A549 (cell line): ENCODE measurements at regions not wholly inside any gene's neighbourhood (a gene's known extent, or its start where the extent isn't known, plus 50 kb on each side); places are given as distances from the start of the nearest gene placed in this dataset.

Experiments
- CBX8 ChIP-seq: fragments of 200-600 bp; sonication (generic); IDR thresholded peaks from 2 replicates; pipeline ENCODE4 v1.6.1; 2016
- CHD2 ChIP-seq: fragments of 150-350 bp; IDR thresholded peaks from 2 replicates; pipeline ENCODE4 v1.6.1; 2014; ENCODE audit warnings: low read length; ENCODE audit not compliant: partially characterized antibody
- FOSL2 ChIP-seq, 2 experiments: fragments of 450-650 bp in 1 of 2; fragments of >200 bp in 1 of 2; sonication (Bioruptor Twin) in 1 of 2; formaldehyde crosslinking; IDR thresholded peaks; 2 replicates each; pipeline versions ENCODE4 v1.5.0 to v1.6.1; 2016 to 2020; ENCODE audit warnings: mild to moderate bottlenecking in 1 of 2, moderate library complexity in 1 of 2
- GATA3 ChIP-seq: IDR thresholded peaks from 2 replicates; pipeline ENCODE4 v1.6.1; 2012; ENCODE audit warnings: borderline replicate concordance
- HOXA7 ChIP-seq: fragments of 250-450 bp; sonication (Bioruptor Pico); IDR thresholded peaks from 2 replicates; pipeline ENCODE4 v1.5.0; 2020; ENCODE audit warnings: mild to moderate bottlenecking, moderate library complexity
- MAFK ChIP-seq: fragments of 450-650 bp; IDR thresholded peaks from 2 replicates; pipeline ENCODE4 v1.6.1; 2014; ENCODE audit not compliant: partially characterized antibody
- POLR2A ChIP-seq: IDR thresholded peaks from 2 replicates; pipeline ENCODE4 v1.6.1; 2012; ENCODE audit warnings: mild to moderate bottlenecking, low read length
- RAD21 ChIP-seq, 2 experiments: fragments of >200 bp in 1 of 2; sonication (Bioruptor Twin) in 1 of 2; formaldehyde crosslinking in 1 of 2; IDR thresholded peaks in 1 of 2; conservative IDR thresholded peaks in 1 of 2; 2 replicates in 1 of 2; 3 replicates in 1 of 2; pipeline ENCODE4 v1.6.1; 2012 to 2018; ENCODE audit warnings: inconsistent platforms in 1 of 2
- SREBF2 ChIP-seq: fragments of 450-650 bp; IDR thresholded peaks from 2 replicates; pipeline ENCODE4 v1.6.1; 2014; ENCODE audit warnings: mild to moderate bottlenecking, moderate library complexity
- USF2 ChIP-seq: fragments of 450-650 bp; IDR thresholded peaks from 2 replicates; pipeline ENCODE4 v1.6.1; 2014; ENCODE audit warnings: antibody characterized with exemption
- TF ChIP-seq, protein P1 (sequence below): fragments of 200-600 bp; sonication (generic); IDR thresholded peaks from 2 replicates; pipeline ENCODE4 v1.6.1; 2016; ENCODE audit warnings: antibody characterized with exemption, mild to moderate bottlenecking, moderate library complexity
- TF ChIP-seq, protein P2 (sequence below): fragments of >200 bp; sonication (Bioruptor Twin); formaldehyde crosslinking; IDR thresholded peaks from 3 replicates; pipeline ENCODE4 v1.5.1; 2016
- TF ChIP-seq, protein P3 (sequence below): IDR thresholded peaks from 2 replicates; pipeline ENCODE4 v1.6.1; 2012
- TF ChIP-seq, protein P4 (sequence below): IDR thresholded peaks from 2 replicates; pipeline ENCODE4 v1.6.1; 2012

GRCh38 chr16:14015033-14015432 lies 56.1 kb upstream of the MRTFB start:
- TF ChIP-seq, protein P1, sequence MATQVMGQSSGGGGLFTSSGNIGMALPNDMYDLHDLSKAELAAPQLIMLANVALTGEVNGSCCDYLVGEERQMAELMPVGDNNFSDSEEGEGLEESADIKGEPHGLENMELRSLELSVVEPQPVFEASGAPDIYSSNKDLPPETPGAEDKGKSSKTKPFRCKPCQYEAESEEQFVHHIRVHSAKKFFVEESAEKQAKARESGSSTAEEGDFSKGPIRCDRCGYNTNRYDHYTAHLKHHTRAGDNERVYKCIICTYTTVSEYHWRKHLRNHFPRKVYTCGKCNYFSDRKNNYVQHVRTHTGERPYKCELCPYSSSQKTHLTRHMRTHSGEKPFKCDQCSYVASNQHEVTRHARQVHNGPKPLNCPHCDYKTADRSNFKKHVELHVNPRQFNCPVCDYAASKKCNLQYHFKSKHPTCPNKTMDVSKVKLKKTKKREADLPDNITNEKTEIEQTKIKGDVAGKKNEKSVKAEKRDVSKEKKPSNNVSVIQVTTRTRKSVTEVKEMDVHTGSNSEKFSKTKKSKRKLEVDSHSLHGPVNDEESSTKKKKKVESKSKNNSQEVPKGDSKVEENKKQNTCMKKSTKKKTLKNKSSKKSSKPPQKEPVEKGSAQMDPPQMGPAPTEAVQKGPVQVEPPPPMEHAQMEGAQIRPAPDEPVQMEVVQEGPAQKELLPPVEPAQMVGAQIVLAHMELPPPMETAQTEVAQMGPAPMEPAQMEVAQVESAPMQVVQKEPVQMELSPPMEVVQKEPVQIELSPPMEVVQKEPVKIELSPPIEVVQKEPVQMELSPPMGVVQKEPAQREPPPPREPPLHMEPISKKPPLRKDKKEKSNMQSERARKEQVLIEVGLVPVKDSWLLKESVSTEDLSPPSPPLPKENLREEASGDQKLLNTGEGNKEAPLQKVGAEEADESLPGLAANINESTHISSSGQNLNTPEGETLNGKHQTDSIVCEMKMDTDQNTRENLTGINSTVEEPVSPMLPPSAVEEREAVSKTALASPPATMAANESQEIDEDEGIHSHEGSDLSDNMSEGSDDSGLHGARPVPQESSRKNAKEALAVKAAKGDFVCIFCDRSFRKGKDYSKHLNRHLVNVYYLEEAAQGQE: no peak
- TF ChIP-seq, protein P2, sequence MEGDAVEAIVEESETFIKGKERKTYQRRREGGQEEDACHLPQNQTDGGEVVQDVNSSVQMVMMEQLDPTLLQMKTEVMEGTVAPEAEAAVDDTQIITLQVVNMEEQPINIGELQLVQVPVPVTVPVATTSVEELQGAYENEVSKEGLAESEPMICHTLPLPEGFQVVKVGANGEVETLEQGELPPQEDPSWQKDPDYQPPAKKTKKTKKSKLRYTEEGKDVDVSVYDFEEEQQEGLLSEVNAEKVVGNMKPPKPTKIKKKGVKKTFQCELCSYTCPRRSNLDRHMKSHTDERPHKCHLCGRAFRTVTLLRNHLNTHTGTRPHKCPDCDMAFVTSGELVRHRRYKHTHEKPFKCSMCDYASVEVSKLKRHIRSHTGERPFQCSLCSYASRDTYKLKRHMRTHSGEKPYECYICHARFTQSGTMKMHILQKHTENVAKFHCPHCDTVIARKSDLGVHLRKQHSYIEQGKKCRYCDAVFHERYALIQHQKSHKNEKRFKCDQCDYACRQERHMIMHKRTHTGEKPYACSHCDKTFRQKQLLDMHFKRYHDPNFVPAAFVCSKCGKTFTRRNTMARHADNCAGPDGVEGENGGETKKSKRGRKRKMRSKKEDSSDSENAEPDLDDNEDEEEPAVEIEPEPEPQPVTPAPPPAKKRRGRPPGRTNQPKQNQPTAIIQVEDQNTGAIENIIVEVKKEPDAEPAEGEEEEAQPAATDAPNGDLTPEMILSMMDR: no peak
- TF ChIP-seq MAFK (no peak), CHD2 (no peak), FOSL2 (IDR thresholded peaks at IDR 0.05) (no peak), FOSL2 (CRISPR knock-in tag; IDR thresholded peaks at IDR 0.05) (no peak), POLR2A (no peak), SREBF2 (no peak), CBX8 (no peak), USF2 (no peak), HOXA7 (CRISPR knock-in tag) (no peak), RAD21 (conservative IDR thresholded peaks at IDR 0.05 in 1 of 2, IDR thresholded peaks at IDR 0.05 in 1 of 2) (no peak), GATA3 (no peak)
- TF ChIP-seq, protein P3, sequence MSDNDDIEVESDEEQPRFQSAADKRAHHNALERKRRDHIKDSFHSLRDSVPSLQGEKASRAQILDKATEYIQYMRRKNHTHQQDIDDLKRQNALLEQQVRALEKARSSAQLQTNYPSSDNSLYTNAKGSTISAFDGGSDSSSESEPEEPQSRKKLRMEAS: no peak
- TF ChIP-seq, protein P4, sequence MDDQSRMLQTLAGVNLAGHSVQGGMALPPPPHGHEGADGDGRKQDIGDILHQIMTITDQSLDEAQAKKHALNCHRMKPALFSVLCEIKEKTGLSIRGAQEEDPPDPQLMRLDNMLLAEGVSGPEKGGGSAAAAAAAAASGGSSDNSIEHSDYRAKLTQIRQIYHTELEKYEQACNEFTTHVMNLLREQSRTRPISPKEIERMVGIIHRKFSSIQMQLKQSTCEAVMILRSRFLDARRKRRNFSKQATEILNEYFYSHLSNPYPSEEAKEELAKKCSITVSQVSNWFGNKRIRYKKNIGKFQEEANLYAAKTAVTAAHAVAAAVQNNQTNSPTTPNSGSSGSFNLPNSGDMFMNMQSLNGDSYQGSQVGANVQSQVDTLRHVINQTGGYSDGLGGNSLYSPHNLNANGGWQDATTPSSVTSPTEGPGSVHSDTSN: no peak
